NCI-H2107 (cell line): ENCODE measurements at regions not wholly inside any gene's neighbourhood (a gene's known extent, or its start where the extent isn't known, plus 50 kb on each side); places are given as distances from the start of the nearest gene placed in this dataset.
"Not testable (repeated sequence)": the region's sequence is repeated elsewhere in the genome, so short reads cannot be mapped to it uniquely, and the experiment has no call there.

Experiments used
- DNase-seq: peaks from one replicate; lab custom pipeline; 2025; lab: John Stamatoyannopoulos, UW

DNA sequence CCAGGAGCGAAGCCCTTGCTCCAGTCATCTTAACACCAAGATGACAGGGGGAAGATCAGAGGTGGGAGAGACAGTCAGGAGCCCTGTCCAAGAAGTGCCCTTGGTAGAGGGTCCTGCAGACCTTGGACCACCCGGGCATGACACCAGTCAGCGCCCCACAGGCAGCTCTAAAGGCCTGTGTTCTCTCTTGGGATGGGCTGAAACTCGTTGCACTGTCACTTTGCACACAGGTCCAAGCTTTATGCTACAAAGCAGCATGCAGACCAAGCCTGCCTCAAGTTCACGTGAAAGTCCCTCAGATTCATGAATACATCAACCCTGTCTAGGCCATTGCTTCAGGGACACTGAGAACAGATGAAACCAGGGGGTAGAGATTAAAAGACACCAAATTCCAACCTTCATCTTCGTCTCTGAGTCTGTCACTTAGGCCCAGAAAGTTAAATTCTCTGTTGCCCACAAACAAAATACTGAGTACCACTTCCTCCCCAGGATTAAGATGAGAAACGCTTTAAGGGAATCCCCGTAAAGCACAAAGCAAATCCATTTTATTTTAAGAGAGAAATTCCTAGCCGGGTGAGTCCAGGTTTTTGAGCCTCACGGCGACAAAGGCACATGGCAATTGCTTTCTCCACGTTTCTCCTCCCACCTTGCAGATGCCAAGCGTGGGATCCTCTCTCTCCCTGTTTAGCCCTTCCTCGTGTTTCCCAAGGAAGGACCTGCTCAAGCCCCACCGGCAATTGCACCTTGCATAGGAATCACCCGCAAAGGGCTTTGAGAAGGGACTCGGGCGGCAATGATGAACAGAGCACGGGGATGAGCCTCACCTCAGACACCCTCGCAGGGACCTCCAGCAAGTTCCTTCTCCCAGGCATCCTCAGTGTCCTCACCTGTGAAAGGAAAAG is 75.0 kb upstream of the ID2 start:
- DNase-seq: no peak

DNA sequence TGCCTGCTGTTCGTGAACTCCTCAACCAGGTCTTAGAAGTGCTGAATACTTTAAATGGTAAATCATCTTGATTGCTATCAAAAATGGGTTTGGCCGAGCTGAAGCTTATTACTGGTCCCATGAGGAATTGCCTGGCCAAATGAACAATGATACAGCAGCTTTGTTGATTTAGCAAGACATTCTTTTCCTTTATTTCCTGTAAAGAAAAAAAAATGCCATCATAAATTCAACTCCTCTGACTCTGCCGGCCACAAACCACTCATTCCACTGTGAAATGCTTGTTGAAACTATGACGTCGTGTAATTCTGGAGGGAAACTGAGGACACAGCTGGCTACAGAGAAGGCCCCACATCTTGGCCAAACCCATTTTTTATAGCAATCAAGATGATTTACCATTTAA is 74.2 kb upstream of the ID2 start:
- DNase-seq: no peak

DNA sequence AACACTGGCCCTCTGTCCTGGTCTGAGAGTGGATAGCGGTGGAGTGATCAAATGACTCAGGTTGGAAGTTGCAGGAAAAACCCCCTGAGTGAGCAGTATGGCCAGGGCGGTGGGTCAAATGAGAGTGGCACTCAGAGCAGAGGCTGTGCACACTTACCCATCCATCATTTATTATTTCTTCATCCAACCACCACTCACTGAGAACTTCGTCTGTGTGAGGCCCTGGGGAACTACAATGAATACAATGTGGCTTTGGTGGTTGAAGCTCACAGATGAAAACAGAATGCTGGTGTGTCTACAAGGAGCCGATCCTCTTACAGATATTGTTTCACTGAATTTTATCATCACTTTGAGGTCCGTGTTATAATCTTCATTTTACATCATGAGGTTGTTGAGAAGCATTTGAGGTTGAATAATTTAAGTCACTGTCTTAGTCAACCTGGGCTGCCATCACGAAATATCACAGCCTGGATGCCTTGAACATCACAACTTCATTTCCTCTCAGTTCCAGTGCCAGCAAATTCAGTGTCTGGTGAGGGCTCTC is 73.4 kb upstream of the ID2 start:
- no peak for DNase-seq

DNA sequence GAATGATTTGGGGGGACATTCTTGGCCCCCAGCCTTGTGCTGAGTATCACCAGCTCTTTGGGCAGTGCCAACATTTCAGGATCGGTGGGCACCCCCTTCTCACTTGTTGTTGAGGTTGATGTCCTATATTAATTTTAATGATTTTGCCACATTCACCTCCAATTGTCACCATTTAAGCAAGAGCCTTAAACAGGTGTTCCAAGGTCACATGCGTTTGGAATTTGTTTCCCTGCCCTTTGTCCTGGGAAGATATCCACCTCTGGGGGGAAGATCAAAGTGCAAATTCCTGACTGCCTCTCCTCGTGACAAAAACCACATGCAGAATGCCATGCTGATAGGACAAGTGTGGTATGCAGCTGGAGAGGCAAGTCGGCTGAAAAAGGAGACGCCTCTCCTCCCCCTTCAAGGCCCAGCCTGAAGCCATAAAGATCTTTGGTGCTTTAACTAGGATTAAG is 72.5 kb upstream of the ID2 start:
- DNase-seq: no peak

DNA sequence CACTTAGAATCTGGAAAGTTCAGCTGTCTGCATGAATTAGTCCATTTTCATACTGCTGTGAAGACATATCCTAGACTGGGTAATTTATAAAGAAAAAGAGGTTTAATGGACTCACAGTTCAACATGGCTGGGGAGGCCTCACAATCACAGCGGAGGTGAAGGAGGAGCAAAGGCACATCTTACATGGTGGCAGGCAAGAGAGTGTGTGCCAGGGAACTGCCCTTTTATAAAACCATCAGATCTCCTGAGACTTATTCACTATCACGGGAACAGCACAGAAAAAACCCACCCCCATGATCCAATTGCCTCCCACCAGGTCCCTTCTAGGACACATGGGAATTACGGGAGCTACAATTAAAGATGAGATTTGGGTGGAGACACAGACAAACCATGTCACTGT is 71.1 kb upstream of the ID2 start:
- DNase-seq: not testable (repeated sequence)

DNA sequence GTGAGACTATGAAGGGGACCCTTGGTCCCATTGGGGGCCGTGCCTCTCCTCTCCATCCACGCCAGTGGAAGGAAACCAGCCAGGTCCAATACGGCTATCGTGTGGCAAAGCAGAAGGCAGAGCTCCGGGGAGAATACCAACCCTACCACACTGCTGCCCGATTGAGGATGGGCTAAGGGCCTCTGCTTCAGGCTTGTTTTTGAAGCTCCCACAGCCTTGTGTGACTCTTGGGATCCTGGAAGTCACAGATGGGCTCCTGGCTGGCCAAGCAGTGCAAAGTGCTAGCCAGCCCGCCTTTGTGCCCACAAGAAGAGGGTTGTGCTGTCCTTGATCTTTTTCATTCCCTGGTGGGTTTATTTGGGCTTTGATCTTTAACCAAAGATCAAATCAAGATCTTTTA is 70.6 kb upstream of the ID2 start:
- DNase-seq: no peak

DNA sequence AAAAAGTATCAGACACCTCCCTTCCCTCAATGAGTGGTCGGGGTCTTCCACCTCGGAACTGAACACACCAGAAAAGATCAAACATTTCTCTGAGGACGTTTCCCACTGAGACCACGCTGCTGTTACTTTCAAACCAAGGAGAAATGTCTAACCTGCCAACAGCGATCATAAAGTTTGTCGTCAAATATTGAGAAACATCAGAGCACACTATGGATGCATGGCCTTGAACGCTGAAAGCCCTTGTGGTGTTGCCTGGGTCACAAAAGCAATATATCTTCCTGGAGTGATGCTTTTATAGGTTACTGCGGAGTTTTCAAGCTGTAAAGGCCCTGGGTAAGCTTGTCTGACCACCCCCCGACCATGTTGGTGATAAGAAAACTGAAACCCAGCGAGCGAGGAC is 70.2 kb upstream of the ID2 start:
- DNase-seq: no peak

DNA sequence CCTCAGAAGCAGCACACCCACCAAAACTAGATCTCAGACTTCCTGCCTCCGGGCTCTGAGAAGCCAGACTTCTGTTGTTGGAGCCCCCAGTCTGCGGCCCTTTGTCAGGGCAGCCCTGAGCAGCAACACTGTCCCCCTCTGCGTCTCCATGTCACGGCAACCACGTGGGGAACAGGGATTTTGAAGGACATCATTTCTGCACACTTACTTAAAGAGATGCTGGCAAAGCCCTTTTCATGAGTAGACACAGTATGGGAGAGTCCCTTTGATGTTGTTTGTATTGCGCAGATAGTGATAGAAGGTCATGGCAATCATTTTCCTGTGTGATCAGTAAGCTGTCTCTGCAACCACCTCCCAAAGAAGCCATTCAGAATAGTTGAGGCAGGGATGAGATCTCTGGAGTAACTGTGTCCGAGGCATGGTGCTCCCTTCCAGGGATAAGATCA is 69.1 kb upstream of the ID2 start:
- no peak for DNase-seq

DNA sequence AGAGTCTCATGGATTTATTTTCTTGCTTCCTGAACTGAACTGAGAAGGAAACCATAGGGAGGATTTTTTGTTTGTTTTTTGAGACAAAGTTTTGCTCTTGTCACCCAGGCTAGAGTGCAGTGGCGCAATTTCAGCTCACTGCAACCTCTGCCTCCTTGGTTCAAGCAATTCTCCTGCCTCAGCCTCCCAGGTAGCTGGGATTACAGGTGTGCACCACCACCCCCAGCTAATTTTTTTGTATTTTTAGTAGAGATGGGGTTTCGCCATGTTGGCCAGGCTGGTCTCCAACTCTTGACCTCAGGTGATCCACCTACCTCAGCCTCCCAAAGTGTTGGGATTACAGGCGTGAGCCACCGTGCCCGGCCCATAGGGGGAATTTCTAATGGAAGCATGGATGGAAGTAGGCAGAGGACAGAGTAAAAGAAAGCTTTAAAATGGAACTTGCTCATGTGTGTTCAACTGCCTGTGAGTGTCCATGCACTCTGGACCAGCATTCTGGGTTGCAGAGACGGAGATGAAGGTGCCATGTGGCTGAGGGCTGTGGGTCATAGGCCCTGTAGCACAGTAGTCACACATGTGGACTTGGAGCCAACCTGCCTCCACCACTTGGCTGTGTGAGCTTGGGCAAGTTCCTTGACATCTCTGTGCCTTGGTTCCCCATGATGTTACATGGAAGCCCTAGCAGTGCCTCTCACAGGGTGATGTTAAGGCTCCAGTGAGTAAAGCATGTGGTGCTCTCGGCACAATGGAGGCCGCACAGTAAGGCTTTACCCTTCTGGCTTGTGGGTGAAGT is 68.5 kb upstream of the ID2 start:
- DNase-seq: not testable (repeated sequence)

DNA sequence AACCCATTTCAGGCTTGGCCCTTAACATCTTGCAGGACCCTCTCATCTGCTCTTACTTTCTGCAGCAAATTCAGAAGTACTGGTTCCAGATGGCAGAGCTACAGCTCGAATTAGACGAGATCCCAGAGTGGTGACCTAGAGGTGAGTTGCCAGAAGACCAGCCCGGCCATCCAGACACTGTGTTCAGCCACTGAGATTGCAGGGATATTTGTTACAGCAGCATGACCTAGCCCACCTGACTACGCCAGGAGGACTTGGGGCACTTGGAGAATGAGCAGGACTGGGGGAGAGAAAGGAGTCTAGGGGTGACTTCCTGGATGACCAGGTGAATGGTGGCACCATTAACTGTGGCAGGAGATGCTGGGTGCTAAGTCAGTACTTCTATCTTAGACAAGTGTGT is 67.2 kb upstream of the ID2 start:
- DNase-seq: no peak

DNA sequence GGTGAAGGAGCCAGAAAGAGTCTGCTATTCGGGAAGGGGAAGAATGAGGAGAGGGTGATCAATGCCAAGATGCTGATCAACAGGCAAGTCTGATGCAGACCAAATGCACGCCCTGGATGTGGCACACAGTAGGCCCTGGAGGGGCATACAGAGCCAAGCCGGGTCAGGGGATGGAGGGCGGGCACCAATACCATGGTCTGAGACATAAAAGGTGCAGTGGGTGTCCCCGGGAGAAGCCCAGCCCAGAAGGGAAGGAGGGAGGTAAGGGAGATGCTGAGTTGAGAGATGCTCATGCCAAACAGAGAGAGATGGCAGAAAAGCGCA is 66.6 kb upstream of the ID2 start:
- DNase-seq: no peak

DNA sequence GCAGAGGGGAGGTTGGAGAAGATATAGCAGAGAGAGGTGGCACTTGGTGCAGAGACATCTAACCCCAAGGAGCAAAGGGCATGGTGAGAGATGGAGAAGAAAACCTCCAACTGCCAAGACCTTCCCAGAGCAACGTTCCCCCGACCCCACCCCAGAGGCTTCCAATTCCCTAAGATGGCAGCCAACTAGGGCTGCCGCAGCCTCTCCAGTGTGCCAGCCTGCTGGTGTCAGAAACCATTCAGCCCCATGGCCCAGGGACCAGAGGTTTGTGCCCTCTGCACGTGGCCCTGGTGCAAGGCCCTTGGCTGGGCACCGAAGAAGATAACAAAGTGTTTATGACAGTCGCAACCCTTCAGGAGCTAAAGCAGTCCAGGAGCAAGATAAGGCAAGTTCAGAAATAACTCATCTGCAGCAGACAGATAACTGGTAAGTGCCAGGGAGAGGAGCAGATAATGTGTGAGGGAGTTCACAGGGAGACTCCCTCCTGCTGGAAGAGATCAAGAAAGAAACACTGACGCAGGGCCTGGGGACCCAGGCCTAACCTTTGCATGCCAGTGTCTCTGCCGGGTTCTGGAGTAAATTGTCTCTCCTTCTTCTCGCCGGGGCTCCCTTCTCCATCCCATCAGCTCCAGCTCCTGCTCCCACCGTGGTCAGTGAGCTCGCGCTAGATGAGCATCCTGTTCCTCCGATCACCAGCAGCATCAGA is 66.1 kb upstream of the ID2 start:
- no peak for DNase-seq

DNA sequence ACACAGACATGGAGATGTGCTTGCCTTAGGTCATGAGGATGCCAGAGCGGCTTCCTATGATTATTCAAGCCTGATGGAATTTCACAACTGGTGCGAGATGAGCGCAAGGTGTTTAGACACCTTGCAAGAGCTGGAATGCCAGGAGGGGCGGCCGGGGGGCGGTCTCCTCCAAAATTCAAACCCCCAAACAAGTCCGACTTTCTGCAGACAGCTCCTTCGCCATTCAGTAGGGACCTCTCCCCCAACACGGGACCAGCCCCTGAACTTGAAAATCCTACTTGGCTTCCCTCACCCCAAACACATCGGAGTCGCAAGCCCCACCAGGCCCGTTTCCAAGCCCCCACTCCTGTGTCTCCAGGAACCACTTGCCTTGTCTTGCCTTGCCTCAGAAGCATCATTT is 64.8 kb upstream of the ID2 start:
- DNase-seq: no peak

DNA sequence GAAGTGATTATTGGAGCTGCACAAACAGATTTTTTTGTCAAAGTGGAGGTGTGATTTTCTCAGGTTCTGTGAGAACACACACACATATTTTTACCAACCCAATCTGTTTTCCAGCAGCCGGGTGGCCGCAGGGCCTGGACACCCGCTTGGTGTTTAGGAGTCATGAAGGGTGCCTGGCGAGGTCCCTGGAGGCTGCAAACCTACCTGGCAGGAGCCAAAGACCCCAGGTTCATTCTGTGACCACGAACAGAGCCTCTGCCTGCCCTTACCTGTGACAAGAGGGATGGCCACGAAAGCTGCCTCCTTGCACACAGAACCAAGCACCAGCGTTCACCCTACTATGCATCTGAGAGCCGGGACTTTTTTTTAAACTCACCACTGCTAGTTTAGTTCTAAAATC is 64.3 kb upstream of the ID2 start:
- DNase-seq: no peak

DNA sequence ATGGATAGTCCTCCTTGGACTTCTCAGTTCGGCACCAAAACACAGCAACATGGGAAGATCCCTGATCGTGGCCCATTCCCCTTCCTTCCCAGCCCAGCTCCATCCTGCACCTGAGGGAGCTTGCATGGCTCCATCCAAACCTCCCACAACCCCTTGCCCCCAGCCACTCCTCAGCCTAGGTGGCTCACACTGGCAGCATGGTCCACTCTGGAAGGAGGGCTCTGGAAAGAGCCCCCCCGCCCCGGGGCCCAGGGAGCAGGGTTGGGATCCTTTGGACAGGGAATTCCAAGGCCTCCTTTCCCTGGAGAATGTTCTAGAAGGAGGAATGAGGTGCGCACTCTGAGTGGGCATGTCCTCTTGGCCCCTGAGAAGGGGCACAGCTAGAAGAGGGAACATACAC is 62.8 kb upstream of the ID2 start:
- no peak for DNase-seq

DNA sequence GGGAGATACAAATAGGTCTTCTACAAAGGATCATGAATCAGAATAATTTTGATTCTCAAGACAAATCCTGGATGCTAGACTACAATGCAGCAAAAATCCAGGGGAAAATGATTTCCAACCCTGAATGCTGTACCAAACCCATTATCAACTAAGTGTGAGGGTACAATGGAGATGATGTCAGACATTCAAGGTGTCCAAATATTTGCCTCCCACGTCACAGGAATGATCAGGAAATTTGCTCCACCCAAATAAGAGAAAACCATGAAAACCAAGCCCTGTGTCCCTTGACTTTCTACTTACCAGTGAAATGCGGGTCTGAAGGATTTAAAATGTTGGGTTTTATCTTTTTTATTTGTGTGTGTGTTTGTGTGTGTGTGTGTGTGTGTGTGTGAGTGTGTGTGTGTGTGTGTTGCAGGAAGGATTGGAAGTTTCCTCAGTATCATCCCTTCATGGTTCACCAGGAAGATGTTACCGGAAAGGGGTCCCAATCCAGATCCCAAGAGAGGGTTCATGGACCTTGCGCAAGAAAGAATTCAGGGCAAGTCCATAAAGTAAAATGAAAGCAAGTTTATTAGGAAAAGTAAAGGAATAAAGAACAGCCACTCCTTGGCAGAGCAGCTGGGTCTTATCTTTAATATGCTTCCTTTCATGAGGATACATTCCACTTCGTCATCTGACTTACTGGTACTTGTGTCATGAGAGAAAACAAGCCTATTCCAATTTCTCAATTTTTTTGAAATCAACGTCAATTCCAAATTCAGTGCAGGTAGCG is 61.1 kb upstream of the ID2 start:
- no peak for DNase-seq

DNA sequence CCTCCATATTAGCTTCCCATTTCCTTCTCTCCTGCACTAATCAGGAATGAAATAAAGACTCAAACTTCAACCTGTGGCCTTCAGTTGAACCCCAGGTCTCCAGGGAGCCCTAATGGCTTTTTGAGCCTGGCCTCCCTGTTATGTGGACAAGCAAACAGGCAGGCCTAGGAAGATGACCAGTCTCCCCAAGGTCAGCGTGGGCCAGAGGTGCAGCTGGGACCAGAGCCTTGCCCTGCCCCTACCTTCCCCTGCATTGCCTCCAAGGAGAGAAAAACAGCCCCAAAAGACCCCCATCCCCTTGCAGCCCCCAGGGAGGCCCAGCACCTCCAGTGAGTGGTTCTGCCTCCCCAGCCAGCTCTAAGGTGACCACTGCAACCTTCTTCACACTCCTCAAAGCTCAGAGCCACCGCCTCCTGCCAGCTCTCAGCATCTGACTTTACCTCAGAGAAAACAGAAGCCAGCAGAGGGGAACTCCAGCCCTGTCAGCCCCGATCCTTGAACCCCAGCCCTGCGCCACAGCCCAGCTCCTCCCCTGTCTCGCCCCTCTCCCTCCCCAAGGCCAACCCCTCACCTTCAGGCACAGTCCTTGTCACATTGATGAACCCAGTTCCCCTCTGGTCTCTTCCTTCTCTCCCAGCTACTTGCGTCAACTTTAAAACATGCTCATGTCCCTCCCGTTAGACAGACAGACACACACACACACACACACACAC is 59.5 kb upstream of the ID2 start:
- DNase-seq: no peak

DNA sequence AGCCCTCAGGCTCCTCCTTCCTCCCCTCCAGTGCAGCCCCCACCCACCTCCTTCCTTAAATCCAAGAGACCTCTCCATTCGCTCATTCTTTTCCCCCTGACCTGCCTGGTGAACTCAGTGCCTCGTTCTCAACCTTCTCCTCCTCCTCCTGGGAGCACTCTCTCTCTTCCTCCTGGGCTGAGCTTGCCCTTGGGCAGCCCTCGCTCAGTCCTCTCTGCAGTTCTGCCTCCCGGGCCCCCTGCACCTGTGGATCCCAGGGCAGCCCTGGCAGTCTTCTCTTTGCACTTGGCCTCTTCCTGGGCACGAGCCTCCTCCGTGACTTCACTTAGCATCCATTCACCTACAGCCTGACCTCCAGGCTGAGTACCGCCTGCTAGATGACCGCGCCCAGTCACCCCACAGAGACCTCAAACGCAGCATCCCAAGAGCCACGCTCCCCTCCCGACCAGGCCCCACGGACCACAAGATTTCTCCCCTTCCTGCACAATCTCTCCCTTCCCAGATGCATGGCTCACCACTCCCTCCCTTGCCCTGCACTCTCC is 58.9 kb upstream of the ID2 start:
- DNase-seq: no peak

DNA sequence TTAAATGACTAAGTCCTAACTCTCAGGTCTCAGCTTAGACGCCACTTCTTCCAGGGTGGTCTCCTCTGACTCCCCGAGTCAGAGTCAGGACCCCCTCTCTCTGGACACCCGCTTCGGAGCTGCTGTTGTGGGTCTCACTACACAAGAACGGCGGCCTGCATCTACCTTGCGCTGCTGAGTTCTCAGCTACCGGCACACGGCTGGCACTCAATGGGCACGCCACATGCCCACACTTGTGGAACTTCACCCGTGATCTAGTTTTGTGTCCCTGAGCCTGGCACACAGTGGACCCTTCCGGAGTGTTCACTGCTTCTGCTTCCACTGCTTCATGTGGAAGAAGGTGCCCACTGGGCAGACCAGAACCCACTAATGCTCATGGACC is 58.3 kb upstream of the ID2 start:
- no peak for DNase-seq

DNA sequence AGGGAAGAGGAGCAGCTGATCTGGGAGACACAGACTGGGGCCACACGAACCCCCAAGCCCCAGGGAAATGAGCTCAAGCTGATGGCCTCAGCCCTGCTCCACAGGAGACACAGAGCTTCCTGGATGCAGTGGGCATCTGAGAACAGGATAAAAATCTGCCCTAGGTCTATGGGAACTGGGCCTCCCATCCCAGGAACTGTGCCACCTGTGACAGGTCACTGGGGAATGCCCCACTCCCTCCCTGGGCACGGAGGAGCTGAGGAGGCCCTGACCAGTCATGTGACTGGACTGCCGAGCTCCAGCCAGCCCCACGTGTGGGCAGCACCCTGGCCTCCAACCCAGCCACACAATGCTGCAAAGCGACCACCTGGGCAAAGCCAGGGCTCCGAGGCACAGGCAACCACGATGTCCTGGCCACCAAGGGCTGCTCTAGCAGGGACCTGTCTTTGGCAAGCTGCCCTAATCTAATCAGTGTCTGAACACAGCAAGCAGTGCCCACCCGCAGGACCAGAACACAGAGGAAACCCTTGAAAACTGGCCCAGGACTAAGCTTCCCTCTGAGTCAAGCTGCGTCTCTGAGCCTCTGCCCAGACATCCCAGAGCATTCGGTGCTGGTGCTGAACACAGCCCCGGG is 57.8 kb upstream of the ID2 start:
- DNase-seq: no peak
